K562 (cell line): ENCODE measurements at regions not wholly inside any gene's neighbourhood (a gene's known extent, or its start where the extent isn't known, plus 50 kb on each side); places are given as distances from the start of the nearest gene placed in this dataset.

Experiments
- ATAC-seq: fragments of 200-7000 bp; cut with Tn5 transposase; 3 replicates; pipeline ENCODE4 v1.9.1; 2020; ENCODE audit warnings: moderate library complexity
- BruUV-seq: library from RNA; stranded (reverse); fragments of 400-500 nt; replicated peaks from 2 replicates; lab custom pipeline; 2021; lab: Mats Ljungman, UMichigan
- CTCF ChIA-PET: fragments of 300-600 bp; formaldehyde crosslinking; extraction: SDS; loops from one replicate; lab custom pipeline; 2021; ENCODE audit warnings: low intra/inter-chr PET ratio; lab: Yijun Ruan, JAX
- POLR2A ChIA-PET: fragments of 300-600, 350-650 bp; sonication (Branson Sonifier 250); formaldehyde crosslinking; extraction: SDS; loops from one replicate; lab custom pipeline; 2021; ENCODE audit warnings: antibody characterized with exemption, inconsistent platforms; lab: Yijun Ruan, JAX
- DNase-seq, 4 experiments: peaks; one replicate each; pipeline versions ENCODE4 v3.0.0 to v3.0.0-alpha.2; 2011 to 2018; ENCODE audit warnings: low spot score in 3 of 4, mixed read lengths in 3 of 4; ENCODE audit errors: extremely low read depth in 1 of 4
- FAIRE-seq: peaks from 2 replicates; lab custom pipeline; 2011; peaks lifted over from hg19 to GRCh38; lab: Jason Lieb, UNC
- H2AFZ ChIP-seq: 2 replicates; pipeline ENCODE4 v1.6.0; 2011; ENCODE audit warnings: low read depth, low read length, control low read depth, inconsistent platforms
- H3K27ac ChIP-seq: fragments of 200-600 bp; 3 replicates; pipeline ENCODE4 v1.8.0; 2011; ENCODE audit warnings: low read depth, mild to moderate bottlenecking, control low read depth, inconsistent platforms, low read length, moderate library complexity, mixed read lengths; ENCODE audit errors: extremely low read depth
- H3K27me3 ChIP-seq, 2 experiments: fragments of 300-600 bp in 1 of 2; 2 replicates in 1 of 2; 3 replicates in 1 of 2; pipeline versions ENCODE4 v1.6.0 to v1.8.0; 2011; ENCODE audit warnings: inconsistent platforms in 2 of 2, low read length in 2 of 2, mild to moderate bottlenecking in 1 of 2, mixed read lengths in 1 of 2, moderate library complexity in 1 of 2; ENCODE audit not compliant: control insufficient read depth in 2 of 2, insufficient read depth in 2 of 2
- H3K36me3 ChIP-seq: fragments of 300-600 bp; 3 replicates; pipeline ENCODE4 v1.8.0; 2011; ENCODE audit warnings: mild to moderate bottlenecking, low read length, inconsistent platforms; ENCODE audit not compliant: control insufficient read depth, insufficient read depth
- H3K4me1 ChIP-seq, 2 experiments: fragments of 200-600 bp in 1 of 2; replicated peaks in 1 of 2; 2 replicates in 1 of 2; 3 replicates in 1 of 2; pipeline versions ENCODE4 v1.5.1 to v1.8.0; 2011; ENCODE audit warnings: inconsistent platforms in 2 of 2, low read length in 2 of 2, mild to moderate bottlenecking in 1 of 2, mixed read lengths in 1 of 2, moderate library complexity in 1 of 2; ENCODE audit not compliant: control insufficient read depth in 2 of 2, insufficient read depth in 2 of 2
- H3K4me2 ChIP-seq: 2 replicates; pipeline ENCODE4 v1.6.1; 2011; ENCODE audit warnings: low read length, control low read depth, inconsistent platforms, mixed read lengths; ENCODE audit not compliant: insufficient read depth
- H3K4me3 ChIP-seq: fragments of 200-600 bp; sonication (generic), shearing (Covaris generic); 2 replicates; pipeline ENCODE4 v1.5.1; 2016; ENCODE audit warnings: control low read depth, inconsistent platforms
- H3K79me2 ChIP-seq: fragments of 200-600 bp; 3 replicates; pipeline ENCODE4 v1.8.0; 2011; ENCODE audit warnings: low read length, inconsistent platforms; ENCODE audit not compliant: control insufficient read depth, insufficient read depth
- H3K9ac ChIP-seq, 2 experiments: 2 replicates each; pipeline versions ENCODE4 v1.6.0 to v1.6.1; 2011; ENCODE audit warnings: low read depth in 2 of 2, low read length in 2 of 2, control low read depth in 1 of 2, inconsistent platforms in 1 of 2, mild to moderate bottlenecking in 1 of 2, mixed read lengths in 1 of 2; ENCODE audit not compliant: insufficient read depth in 1 of 2
- H3K9me1 ChIP-seq: one replicate; pipeline ENCODE4 v1.6.0; 2011; ENCODE audit warnings: inconsistent platforms, mild to moderate bottlenecking, low read length, moderate library complexity; ENCODE audit not compliant: control insufficient read depth, insufficient read depth
- H3K9me3 ChIP-seq: replicated peaks from 2 replicates; pipeline ENCODE4 v1.5.1; 2011; ENCODE audit warnings: low read depth, low read length, inconsistent platforms; ENCODE audit not compliant: control insufficient read depth, insufficient read depth
- H4K20me1 ChIP-seq: replicated peaks from 2 replicates; pipeline ENCODE4 v1.6.1; 2011; ENCODE audit warnings: low read length, inconsistent platforms, mixed read lengths; ENCODE audit not compliant: control insufficient read depth, insufficient read depth
- BACH1 ChIP-seq: fragments of 200-800 bp; sonication (Bioruptor generic); IDR thresholded peaks from 2 replicates; pipeline ENCODE4 v1.6.1; 2016; ENCODE audit warnings: missing genetic modification characterization, missing compliant biosample characterization
- HDAC6 ChIP-seq: IDR thresholded peaks from 2 replicates; pipeline ENCODE4 v1.6.1; 2012; ENCODE audit warnings: low read depth, mild to moderate bottlenecking, control low read depth, inconsistent platforms, low read length, moderate library complexity
- RBM39 ChIP-seq: fragments of 200-400 bp; formaldehyde crosslinking; optimal IDR thresholded peaks from 2 replicates; pipeline ENCODE3; 2018; ENCODE audit warnings: low read depth, low read length
- RFX5 ChIP-seq: IDR thresholded peaks from 2 replicates; pipeline ENCODE4 v1.6.1; 2011; ENCODE audit warnings: low read depth, mild to moderate bottlenecking, improper control_type of control experiment, low read length
- TAF9B ChIP-seq: fragments of 450-650 bp; IDR thresholded peaks from 2 replicates; pipeline ENCODE4 v1.6.1; 2018; ENCODE audit warnings: mild to moderate bottlenecking; ENCODE audit not compliant: partially characterized antibody
- ZBTB43 ChIP-seq: sonication (generic); formaldehyde crosslinking; IDR thresholded peaks from 2 replicates; pipeline ENCODE4 v1.8.0; 2023; ENCODE audit warnings: mild to moderate bottlenecking, missing genetic modification reagents
- ZNF197 ChIP-seq: fragments of 200-800 bp; sonication (Bioruptor generic); IDR thresholded peaks from 2 replicates; pipeline ENCODE4 v1.6.1; 2016; ENCODE audit warnings: low read depth, missing genetic modification characterization, missing compliant biosample characterization
- ZNF354B ChIP-seq: fragments of 250-450 bp; sonication (Bioruptor Pico); IDR thresholded peaks from 2 replicates; pipeline ENCODE4 v1.4.0; 2020
- ZNF407 ChIP-seq: fragments of 450-650 bp; IDR thresholded peaks from 2 replicates; pipeline ENCODE4 v1.6.1; 2016; ENCODE audit warnings: low read depth
- ZNF695 ChIP-seq: fragments of 450-650 bp; formaldehyde crosslinking; IDR thresholded peaks from 2 replicates; pipeline ENCODE4 v1.4.0; 2020; ENCODE audit warnings: mild to moderate bottlenecking, moderate library complexity
- ZNF780A ChIP-seq: fragments of 250-450 bp; sonication (Bioruptor Pico); IDR thresholded peaks from 2 replicates; pipeline ENCODE4 v1.5.0; 2021; ENCODE audit warnings: mild to moderate bottlenecking
- ZSCAN29 ChIP-seq: fragments of 450-650 bp; IDR thresholded peaks from 2 replicates; pipeline ENCODE4 v1.6.1; 2017
- WGBS: fragments of 100-300 bp; shearing (Covaris generic); methylation state at CpG from one replicate; pipeline ENCODE4 v1.1.6; 2016; ENCODE audit warnings: low coverage, mixed read lengths; ENCODE audit not compliant: insufficient coverage; ENCODE audit errors: missing lambda C conversion rate; 5-methylcytosine and 5-hydroxymethylcytosine counted together
- in situ Hi-C: fragments of 300-500 bp; cut with MboI; formaldehyde crosslinking; loops from 4 replicates; pipeline ENCODE4 v1.15.0; 2018; ENCODE audit warnings: inconsistent platforms, mixed read lengths
- intact Hi-C: fragments of 100-400 bp; cut with micrococcal nuclease; formaldehyde crosslinking; loops from 2 replicates; pipeline ENCODE4 v1.14.2; 2022
- TF ChIP-seq, protein P1 (sequence below): sonication (generic); formaldehyde crosslinking; IDR thresholded peaks from 2 replicates; pipeline ENCODE4 v1.8.1; 2023; ENCODE audit warnings: mild to moderate bottlenecking, missing genetic modification reagents, moderate library complexity

DNA sequence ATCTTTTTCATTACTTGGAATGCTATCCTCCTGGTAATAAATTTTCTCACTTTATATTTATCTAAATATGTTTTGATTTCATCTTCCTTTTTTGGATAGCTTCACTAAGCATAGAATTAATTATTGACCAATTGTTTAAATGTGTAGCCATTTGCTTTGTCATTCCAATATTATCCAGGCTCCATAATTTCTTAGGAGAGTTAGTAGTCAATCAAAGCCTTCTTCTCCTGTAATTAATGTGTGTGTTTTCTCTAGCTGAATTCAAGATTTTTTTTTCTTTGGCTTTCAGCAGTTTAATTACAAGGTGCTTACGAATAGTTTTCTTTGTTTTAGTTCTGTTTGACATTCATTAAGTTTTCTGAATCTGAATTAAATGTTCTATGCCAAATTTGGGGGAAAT, 545.9 kb upstream of the CELF2 start (continued):
- TF ChIP-seq ZNF407 = no peak

DNA sequence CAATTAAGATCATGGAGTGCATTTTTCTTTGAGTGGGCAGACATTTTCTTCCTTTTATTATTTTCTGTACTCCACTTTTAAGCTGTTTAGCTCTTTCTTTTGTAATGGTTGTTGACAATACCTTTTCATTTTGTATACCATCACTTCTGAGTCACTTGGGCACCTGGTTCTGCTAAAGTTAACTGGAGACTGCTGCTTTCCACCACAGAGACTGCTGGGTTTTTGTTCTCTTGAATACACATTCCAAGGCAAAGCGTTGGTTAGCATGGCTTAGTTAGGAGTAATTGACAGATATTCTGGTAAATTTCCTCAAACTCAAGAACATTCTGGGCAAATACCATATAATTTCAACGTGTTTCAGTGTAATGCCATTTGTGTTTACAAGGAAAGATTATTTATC, 541.9 kb upstream of the CELF2 start:
- ATAC-seq = no peak
- Histone ChIP-seq H3K9ac (no peak overlapping the region), H3K4me2 (no peak overlapping the region), H3K4me3 (no peak overlapping the region), H3K79me2 (no peaks in the 10 kb centered on the region), H3K9me3 (no peaks in the 10 kb centered on the region), H3K4me1 (no peaks in the 10 kb centered on the region), H3K27ac (no peak overlapping the region), H3K36me3 (no peaks in the 10 kb centered on the region), H4K20me1 (no peaks in the 10 kb centered on the region), H3K9me1 (no peaks in the 10 kb centered on the region), H3K27me3 (no peaks in the 10 kb centered on the region), H2AFZ (no peak overlapping the region)
- intact Hi-C loops = no loop called here
- no peak for DNase-seq
- POLR2A ChIA-PET = no interaction called here
- no TSS peak for BruUV-seq
- 0% methylated on average over 2 of the region's 2 CpGs for WGBS
- CTCF ChIA-PET = no interaction called here
- in situ Hi-C loops = no loop called here
- FAIRE-seq = no peak
- TF ChIP-seq ZSCAN29 (no peak), ZNF695 (CRISPR knock-in tag) (no peak), BACH1 (tag) (no peak), RFX5 (no peak), ZBTB43 (CRISPR knock-in tag) (no peak), ZNF197 (CRISPR knock-in tag) (no peak), HDAC6 (no peak), ZNF354B (CRISPR knock-in tag) (no peak), ZNF780A (CRISPR knock-in tag) (no peak), RBM39 (no peak), TAF9B (no peak)
- TF ChIP-seq, protein P1, sequence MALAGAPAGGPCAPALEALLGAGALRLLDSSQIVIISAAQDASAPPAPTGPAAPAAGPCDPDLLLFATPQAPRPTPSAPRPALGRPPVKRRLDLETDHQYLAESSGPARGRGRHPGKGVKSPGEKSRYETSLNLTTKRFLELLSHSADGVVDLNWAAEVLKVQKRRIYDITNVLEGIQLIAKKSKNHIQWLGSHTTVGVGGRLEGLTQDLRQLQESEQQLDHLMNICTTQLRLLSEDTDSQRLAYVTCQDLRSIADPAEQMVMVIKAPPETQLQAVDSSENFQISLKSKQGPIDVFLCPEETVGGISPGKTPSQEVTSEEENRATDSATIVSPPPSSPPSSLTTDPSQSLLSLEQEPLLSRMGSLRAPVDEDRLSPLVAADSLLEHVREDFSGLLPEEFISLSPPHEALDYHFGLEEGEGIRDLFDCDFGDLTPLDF = no peak
